ENCODE measurements at regions not wholly inside any gene's neighbourhood (a gene's known extent, or its start where the extent isn't known, plus 50 kb on each side); places are given as distances from the start of the nearest gene placed in this dataset.

- no peak for TF ChIP-seq CTCF (IDR thresholded peaks at IDR 0.05)
- TF ChIP-seq POLR2A (IDR thresholded peaks at IDR 0.05), result no peak
Observed at GRCh38 chr3:95613993-95614392, 1200.4 kb upstream of the EPHA6 start.

Data from body of pancreas (tissue), 4 donors.